GM12878 (cell line): ENCODE measurements at regions not wholly inside any gene's neighbourhood (a gene's known extent, or its start where the extent isn't known, plus 50 kb on each side); places are given as distances from the start of the nearest gene placed in this dataset.

ENCODE experiments used
- BACH1 ChIP-seq: fragments of 450-650 bp; IDR thresholded peaks from 2 replicates; pipeline ENCODE4 v1.6.1; 2017; ENCODE audit warnings: mild to moderate bottlenecking, borderline replicate concordance
- BCL11A ChIP-seq: IDR thresholded peaks from 2 replicates; pipeline ENCODE4 v1.6.1; 2011; ENCODE audit warnings: low read depth, low read length
- CBFB ChIP-seq: IDR thresholded peaks from 2 replicates; pipeline ENCODE4 v1.6.1; 2016; ENCODE audit warnings: antibody characterized with exemption, low read depth
- CHD1 ChIP-seq: IDR thresholded peaks from 2 replicates; pipeline ENCODE4 v1.6.1; 2012; ENCODE audit warnings: low read depth, low read length, improper control_type of control experiment
- CREM ChIP-seq: IDR thresholded peaks from 2 replicates; pipeline ENCODE4 v1.6.1; 2014; ENCODE audit warnings: antibody characterized with exemption, low read depth
- EED ChIP-seq: sonication (generic); IDR thresholded peaks from 2 replicates; pipeline ENCODE4 v1.6.1; 2016; ENCODE audit warnings: antibody characterized with exemption, low read depth
- EP300 ChIP-seq, 2 experiments: fragments of 150-350 bp in 1 of 2; IDR thresholded peaks; 2 replicates each; pipeline ENCODE4 v1.6.1; 2011 to 2012; ENCODE audit warnings: low read depth in 2 of 2, low read length in 2 of 2, borderline replicate concordance in 1 of 2, improper control_type of control experiment in 1 of 2, inconsistent platforms in 1 of 2; ENCODE audit not compliant: control insufficient read depth in 1 of 2
- JUNB ChIP-seq: IDR thresholded peaks from 2 replicates; pipeline ENCODE4 v1.6.1; 2016; ENCODE audit warnings: antibody characterized with exemption, mild to moderate bottlenecking
- NR2F1 ChIP-seq: fragments of 450-650 bp; conservative IDR thresholded peaks from 2 replicates; pipeline ENCODE4 v1.6.1; 2017; ENCODE audit warnings: mild to moderate bottlenecking
- RAD21 ChIP-seq: IDR thresholded peaks from 2 replicates; pipeline ENCODE4 v1.6.1; 2011; ENCODE audit warnings: mild to moderate bottlenecking, low read depth, low read length, moderate library complexity; ENCODE audit not compliant: insufficient read depth
- SIN3A ChIP-seq: IDR thresholded peaks from 2 replicates; pipeline ENCODE4 v1.6.1; 2012; ENCODE audit warnings: low read depth, low read length, improper control_type of control experiment
- SP1 ChIP-seq: IDR thresholded peaks from one replicate; pipeline ENCODE4 v1.6.1; 2011; ENCODE audit warnings: low read depth, low read length
- SPI1 ChIP-seq: IDR thresholded peaks from 2 replicates; pipeline ENCODE4 v1.6.1; 2011; ENCODE audit warnings: low read depth, mild to moderate bottlenecking, low read length, moderate library complexity, borderline replicate concordance; ENCODE audit not compliant: insufficient read depth
- TAF1 ChIP-seq: IDR thresholded peaks from 2 replicates; pipeline ENCODE4 v1.6.1; 2011; ENCODE audit warnings: mild to moderate bottlenecking, low read depth, low read length, borderline replicate concordance
- TBL1XR1 ChIP-seq: IDR thresholded peaks from 2 replicates; pipeline ENCODE4 v1.6.1; 2012; ENCODE audit warnings: low read depth, low read length, improper control_type of control experiment
- TCF12 ChIP-seq: IDR thresholded peaks from 2 replicates; pipeline ENCODE4 v1.6.1; 2011; ENCODE audit warnings: low read depth, mild to moderate bottlenecking, low read length
- TCF7 ChIP-seq: IDR thresholded peaks from 2 replicates; pipeline ENCODE4 v1.6.1; 2014; ENCODE audit warnings: antibody characterized with exemption, borderline replicate concordance
- ZBED1 ChIP-seq: IDR thresholded peaks from 2 replicates; pipeline ENCODE4 v1.6.1; 2016; ENCODE audit warnings: borderline replicate concordance

DNA sequence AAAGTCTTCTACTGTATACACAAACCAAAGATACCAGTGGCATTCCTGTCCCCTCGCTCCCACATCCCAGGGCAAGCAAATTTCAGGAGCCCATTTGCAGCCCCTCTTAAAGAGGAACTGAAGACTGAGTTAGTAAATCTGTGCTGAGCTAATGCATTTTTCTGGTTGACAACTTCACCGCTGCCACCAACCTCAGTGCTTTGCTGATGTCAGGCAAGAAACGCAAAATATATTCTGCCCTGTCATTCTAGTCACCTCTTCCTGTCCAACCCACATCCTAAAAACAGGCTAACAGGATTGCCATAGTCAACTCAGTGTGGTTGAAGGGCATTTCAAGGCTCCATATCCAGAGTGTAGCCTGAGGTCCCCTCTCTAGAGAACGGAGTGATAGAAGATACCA is 59.4 kb upstream of the FICD start (continued):
- TF ChIP-seq SPI1: peak; percentile 92
- TF ChIP-seq BACH1: no peak
- TF ChIP-seq EED: peak; percentile 78
- TF ChIP-seq CHD1: no peak
- peak; percentile 42; the same call in 1 of the 2 replicates for TF ChIP-seq CBFB
- TF ChIP-seq TCF12: no peak
- no peak for TF ChIP-seq NR2F1
- peak; percentile 68; the same call in 1 of the 2 replicates for TF ChIP-seq CREM
- TF ChIP-seq ZBED1: no peak
- no peak for TF ChIP-seq SIN3A
- no peak for TF ChIP-seq TAF1
- no peak for TF ChIP-seq TBL1XR1
- peak; percentile 49 for TF ChIP-seq JUNB
- TF ChIP-seq EP300 (IDR thresholded peaks at IDR 0.05; ENCODE audit: borderline replicate concordance in 1 of 2, control insufficient read depth in 1 of 2, low read depth in 2 of 2, low read length in 2 of 2): peak in 1 of 2 experiments; percentile 58; a peak in 1 of 4 replicates
- peak; percentile 57; the same call in 1 of the 2 replicates for TF ChIP-seq BCL11A
- no peak for TF ChIP-seq SP1
- no peak for TF ChIP-seq TCF7
- TF ChIP-seq RAD21: 0 out of 2 replicates have a peak, but pooled peaks have one; percentile 4
